ENCODE measurements at regions not wholly inside any gene's neighbourhood (a gene's known extent, or its start where the extent isn't known, plus 50 kb on each side); places are given as distances from the start of the nearest gene placed in this dataset.

DNA sequence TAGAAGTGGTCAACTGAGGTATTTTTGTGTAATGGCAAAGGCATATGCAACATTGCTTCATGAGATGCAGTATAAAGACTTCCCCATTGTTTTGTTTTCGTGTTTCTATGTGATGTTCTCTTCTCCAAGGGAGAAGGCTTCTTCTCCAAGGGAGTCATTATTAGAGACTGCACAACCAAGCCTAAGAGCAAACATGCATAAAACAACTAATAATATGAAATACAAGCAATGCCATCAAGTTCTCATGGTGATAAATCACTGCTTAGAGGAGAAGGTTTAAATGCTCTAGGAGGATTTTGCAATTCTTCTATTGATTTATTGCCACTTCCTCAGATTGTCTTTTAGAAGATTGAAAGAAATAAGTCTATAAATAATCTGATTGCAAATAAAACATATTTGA, 524.4 kb downstream of the IRS1 start:
- TF ChIP-seq SUZ12 (IDR thresholded peaks at IDR 0.05; ENCODE audit: extremely low read depth, insufficient read depth, insufficient read length) (no peak), ZNF274 (IDR thresholded peaks at IDR 0.05; ENCODE audit: low read depth, low read length) (no peak), YY1 (IDR thresholded peaks at IDR 0.05; ENCODE audit: insufficient read depth, insufficient read length) (no peak)
